ENCODE measurements at regions not wholly inside any gene's neighbourhood (a gene's known extent, or its start where the extent isn't known, plus 50 kb on each side); places are given as distances from the start of the nearest gene placed in this dataset.

GRCh38 chr18:66958309-66958708, 354.4 kb upstream of the CDH19 start:
- Histone ChIP-seq H3K27me3 (replicated peaks in 1 of 4; ENCODE audit: control insufficient read depth in 3 of 4, extremely low read depth in 1 of 4, insufficient read depth in 3 of 4, low read length in 3 of 4) (no peaks in the 10 kb centered on the region), H4K5ac (ENCODE audit: insufficient read length, low read depth, low read length) (no peak overlapping the region), H3K23ac (ENCODE audit: insufficient read length) (no peak overlapping the region), H2BK20ac (ENCODE audit: low read length) (no peak overlapping the region), H4K20me1 (replicated peaks in 1 of 2; ENCODE audit: control insufficient read depth in 1 of 2, insufficient read depth in 2 of 2, low read length in 2 of 2) (no peaks in the 10 kb centered on the region), H4K91ac (replicated peaks; ENCODE audit: insufficient read length, low read length) (no peak overlapping the region), H2AK5ac (ENCODE audit: low read depth, low read length) (no peak overlapping the region), H3K23me2 (ENCODE audit: low read depth, low read length) (no peaks in the 10 kb centered on the region), H3K9me3 (ENCODE audit: insufficient read depth in 2 of 2, low read depth in 1 of 2, low read length in 1 of 2) (no peaks in the 10 kb centered on the region), H2BK15ac (ENCODE audit: low read length) (no peak overlapping the region), H2BK120ac (replicated peaks; ENCODE audit: low read depth, low read length) (no peak overlapping the region), H3K4me3 (ENCODE audit: extremely low read depth in 1 of 4, insufficient read depth in 2 of 4, low read depth in 3 of 4, low read length in 4 of 4) (no peak overlapping the region), H3K79me2 (ENCODE audit: control insufficient read depth in 1 of 2, insufficient read depth in 2 of 2, low read length in 2 of 2) (no peaks in the 10 kb centered on the region), H2BK5ac (ENCODE audit: low read depth, low read length) (no peak overlapping the region), H3K56ac (replicated peaks; ENCODE audit: insufficient read length, low read depth, low read length) (no peak overlapping the region), H3K4me1 (replicated peaks in 1 of 4; ENCODE audit: control insufficient read depth in 3 of 4, insufficient read depth in 4 of 4, low read length in 3 of 4) (no peaks in the 10 kb centered on the region), H2AFZ (ENCODE audit: low read length) (no peak overlapping the region), H3K14ac (ENCODE audit: insufficient read length) (no peak overlapping the region), H3K27ac (ENCODE audit: low read depth, low read length) (no peak overlapping the region), H2BK12ac (ENCODE audit: low read depth, low read length) (no peak overlapping the region), H3K9ac (replicated peaks in 1 of 4; ENCODE audit: extremely low read depth in 1 of 4, low read depth in 3 of 4, low read length in 3 of 4) (no peak overlapping the region), H3K79me1 (ENCODE audit: low read depth, low read length) (no peaks in the 10 kb centered on the region), H3K4me2 (ENCODE audit: insufficient read depth in 1 of 2, low read depth in 2 of 2, low read length in 2 of 2) (no peak overlapping the region), H3K18ac (ENCODE audit: extremely low read depth, low read length) (no peak overlapping the region), H3K36me3 (ENCODE audit: control insufficient read depth in 2 of 4, insufficient read depth in 4 of 4, low read length in 3 of 4) (no peaks in the 10 kb centered on the region), H3K4ac (replicated peaks; ENCODE audit: insufficient read length, low read depth, low read length) (no peak overlapping the region), H4K8ac (ENCODE audit: extremely low read depth, insufficient read depth, low read length) (no peak overlapping the region)
- 91% methylated on average over 2 of the region's 2 CpGs; no CpG with 5 or more reads in 1 of the 2 experiments for WGBS, 2 experiments (ENCODE audit: extremely low coverage in 1 of 2, insufficient coverage in 1 of 2, insufficient read length in 1 of 2, insufficient replicate concordance in 2 of 2, low coverage in 1 of 2, low lambda C conversion rate in 2 of 2, missing lambda C conversion rate in 1 of 2)
- POLR2A ChIA-PET (ENCODE audit: partially characterized antibody), result no interaction called here
- TF ChIP-seq NANOG (IDR thresholded peaks at IDR 0.05; ENCODE audit: insufficient read depth, low read depth, low read length, poor library complexity, severe bottlenecking) (no peak), CEBPB (IDR thresholded peaks at IDR 0.05; ENCODE audit: low read depth, low read length) (no peak), TAF1 (IDR thresholded peaks at IDR 0.05; ENCODE audit: low read depth, low read length) (no peak), NRF1 (IDR thresholded peaks at IDR 0.05; ENCODE audit: low read depth, low read length) (no peak), POLR2AphosphoS5 (IDR thresholded peaks at IDR 0.05; ENCODE audit: low read depth, low read length) (no peak), ASH2L (IDR thresholded peaks at IDR 0.05; ENCODE audit: low read length) (no peak), SRF (IDR thresholded peaks at IDR 0.05; ENCODE audit: low read depth, low read length) (no peak), JUN (IDR thresholded peaks at IDR 0.05; ENCODE audit: low read depth, low read length) (no peak), CTCF (IDR thresholded peaks at IDR 0.05; ENCODE audit: control extremely low read depth in 1 of 3, insufficient read depth in 1 of 3, low read depth in 1 of 3, low read length in 3 of 3) (no peak), CHD1 (IDR thresholded peaks at IDR 0.05; ENCODE audit: low read depth, low read length) (no peak), E2F6 (IDR thresholded peaks at IDR 0.05) (no peak)
- DNase-seq (ENCODE audit: low read depth in 1 of 2, low spot score in 2 of 2) (no peak), FAIRE-seq (no peak)
- CTCF ChIA-PET (ENCODE audit: partially characterized antibody), result no interaction called here

Measured in H1 (cell line).